Choroid plexus epithelial cell (primary cell): ENCODE measurements at regions not wholly inside any gene's neighbourhood (a gene's known extent, or its start where the extent isn't known, plus 50 kb on each side); places are given as distances from the start of the nearest gene placed in this dataset.
"Not testable (repeated sequence)": the region's sequence is repeated elsewhere in the genome, so short reads cannot be mapped to it uniquely, and the experiment has no call there.

ENCODE experiments used
- DNase-seq: peaks from one replicate; pipeline ENCODE4 v3.0.0-alpha.2; 2010; ENCODE audit warnings: low read depth
- H3K4me3 ChIP-seq: 2 replicates; pipeline ENCODE4 v1.5.1; 2011; ENCODE audit warnings: low read depth, mild to moderate bottlenecking, control low read depth, low read length, moderate library complexity
- TF ChIP-seq, protein P1 (sequence below): conservative IDR thresholded peaks from 2 replicates; pipeline ENCODE4 v1.5.1; 2011; ENCODE audit warnings: low read depth, mild to moderate bottlenecking, control low read depth, inconsistent platforms, low read length, moderate library complexity

DNA sequence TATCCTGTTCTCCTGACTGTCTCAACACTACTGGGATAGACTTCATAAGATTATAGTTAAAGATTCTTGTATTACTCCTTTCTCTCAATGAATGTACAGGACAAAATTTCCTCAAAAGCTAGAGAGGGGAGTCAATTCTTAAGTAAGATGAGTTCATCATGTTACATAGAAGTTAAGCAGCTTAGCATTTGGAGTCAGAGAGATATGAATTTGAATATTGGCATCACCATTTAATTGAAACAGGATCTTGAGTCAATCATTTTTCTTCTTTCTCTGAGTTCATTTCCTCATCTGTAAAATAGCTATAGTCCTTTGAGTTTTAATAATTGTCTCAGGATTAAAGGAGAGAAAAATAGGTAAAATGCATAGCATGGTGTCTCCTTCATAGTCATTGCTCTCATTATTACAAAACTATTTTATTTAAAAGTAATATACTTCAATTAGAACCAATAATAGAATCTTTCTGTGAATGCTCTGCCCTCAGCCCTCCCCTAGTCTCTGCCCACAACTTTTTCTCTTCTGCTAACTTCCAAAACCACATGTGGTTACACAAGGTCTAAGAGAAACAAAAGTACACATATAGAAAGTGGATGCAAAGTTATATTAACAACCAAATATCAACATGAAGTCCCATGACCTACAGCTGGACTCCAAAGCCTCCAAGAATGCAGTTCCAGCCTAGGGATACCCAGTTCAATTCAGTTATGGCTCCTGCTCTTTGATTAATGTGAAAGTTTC is 265.6 kb downstream of the TLE1 start:
- DNase-seq, result peak; percentile 44
- TF ChIP-seq, protein P1, sequence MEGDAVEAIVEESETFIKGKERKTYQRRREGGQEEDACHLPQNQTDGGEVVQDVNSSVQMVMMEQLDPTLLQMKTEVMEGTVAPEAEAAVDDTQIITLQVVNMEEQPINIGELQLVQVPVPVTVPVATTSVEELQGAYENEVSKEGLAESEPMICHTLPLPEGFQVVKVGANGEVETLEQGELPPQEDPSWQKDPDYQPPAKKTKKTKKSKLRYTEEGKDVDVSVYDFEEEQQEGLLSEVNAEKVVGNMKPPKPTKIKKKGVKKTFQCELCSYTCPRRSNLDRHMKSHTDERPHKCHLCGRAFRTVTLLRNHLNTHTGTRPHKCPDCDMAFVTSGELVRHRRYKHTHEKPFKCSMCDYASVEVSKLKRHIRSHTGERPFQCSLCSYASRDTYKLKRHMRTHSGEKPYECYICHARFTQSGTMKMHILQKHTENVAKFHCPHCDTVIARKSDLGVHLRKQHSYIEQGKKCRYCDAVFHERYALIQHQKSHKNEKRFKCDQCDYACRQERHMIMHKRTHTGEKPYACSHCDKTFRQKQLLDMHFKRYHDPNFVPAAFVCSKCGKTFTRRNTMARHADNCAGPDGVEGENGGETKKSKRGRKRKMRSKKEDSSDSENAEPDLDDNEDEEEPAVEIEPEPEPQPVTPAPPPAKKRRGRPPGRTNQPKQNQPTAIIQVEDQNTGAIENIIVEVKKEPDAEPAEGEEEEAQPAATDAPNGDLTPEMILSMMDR, result no peak
- H3K4me3 ChIP-seq, result no peak overlapping the region

DNA sequence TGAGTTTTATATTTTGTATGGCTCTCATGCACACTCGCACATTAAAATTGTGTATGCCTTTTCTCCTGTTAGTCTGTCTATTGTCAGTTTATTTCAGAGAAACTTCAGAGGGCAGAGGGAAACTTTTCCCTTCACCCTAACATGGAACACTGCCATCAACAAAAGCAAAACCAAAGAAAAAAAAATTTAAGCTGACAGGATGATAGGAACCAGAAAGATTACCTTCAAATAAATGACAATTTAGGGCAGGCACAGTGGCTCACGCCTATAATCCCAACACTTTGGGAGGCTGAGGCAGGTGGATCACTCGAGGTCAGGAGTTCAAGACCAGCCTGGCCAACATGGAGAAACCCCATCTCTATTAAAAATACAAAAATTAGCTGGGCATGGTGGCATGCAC is 268.3 kb downstream of the TLE1 start:
- not testable (repeated sequence) for DNase-seq, H3K4me3 ChIP-seq

DNA sequence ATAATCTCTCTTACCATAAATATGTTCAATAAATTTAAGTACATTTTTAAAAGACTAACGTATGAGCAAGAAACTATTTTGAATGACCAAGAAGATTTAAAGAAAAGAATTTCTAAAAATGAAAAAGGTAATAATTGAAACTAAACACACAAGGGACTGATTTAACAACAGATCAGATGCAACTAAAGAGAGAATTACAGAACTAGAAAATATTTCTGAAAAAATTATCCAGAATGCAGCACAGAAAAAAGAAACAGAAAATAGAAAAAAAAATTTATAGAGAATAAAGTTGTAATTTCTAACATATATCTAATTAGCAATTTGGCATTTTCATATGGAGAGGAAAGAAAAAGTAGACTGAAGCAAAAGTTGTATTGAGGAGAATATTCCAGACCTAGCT is 269.3 kb downstream of the TLE1 start:
- DNase-seq, result no peak
- TF ChIP-seq, protein P1, result no peak
- no peak overlapping the region for H3K4me3 ChIP-seq

DNA sequence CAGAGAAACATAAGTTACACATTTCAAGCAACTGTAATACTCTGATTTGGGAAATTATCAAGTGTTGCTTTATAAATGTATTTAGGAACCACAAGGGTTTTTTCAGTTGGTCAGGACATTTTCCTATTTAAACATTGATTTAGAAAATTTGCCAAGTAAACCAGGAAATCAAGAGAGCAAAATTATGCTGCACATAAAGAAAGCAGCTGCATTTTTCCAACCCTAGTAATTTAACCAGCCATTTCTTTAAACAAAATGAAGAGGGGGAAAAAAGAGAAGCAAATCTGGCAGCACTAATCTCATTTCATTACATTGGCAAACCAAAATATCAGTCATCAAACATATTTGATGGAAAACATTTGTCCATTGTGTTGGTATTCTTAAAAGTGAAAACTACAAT is 271.4 kb downstream of the TLE1 start:
- no peak overlapping the region for H3K4me3 ChIP-seq
- TF ChIP-seq, protein P1, result no peak
- no peak for DNase-seq

DNA sequence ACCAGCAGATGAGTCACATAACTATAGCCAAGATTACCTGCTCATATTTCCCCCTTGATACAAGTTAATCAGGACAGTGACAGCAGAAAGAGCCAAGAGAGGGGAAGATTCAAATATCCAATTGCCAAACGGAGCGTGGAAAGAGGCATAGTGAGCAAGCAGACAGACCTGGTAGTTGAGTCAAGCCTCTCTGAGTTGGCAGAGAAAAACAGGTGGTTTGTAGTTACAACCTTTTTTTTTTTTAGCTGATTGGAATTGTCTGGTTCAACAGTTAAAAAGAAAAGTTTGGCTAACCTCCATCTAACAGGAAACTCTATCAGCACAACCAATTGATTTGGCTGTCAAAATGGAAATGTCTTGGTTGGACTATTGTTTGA is 272.1 kb downstream of the TLE1 start:
- TF ChIP-seq, protein P1, result no peak
- no peak for DNase-seq
- H3K4me3 ChIP-seq, result no peak overlapping the region

DNA sequence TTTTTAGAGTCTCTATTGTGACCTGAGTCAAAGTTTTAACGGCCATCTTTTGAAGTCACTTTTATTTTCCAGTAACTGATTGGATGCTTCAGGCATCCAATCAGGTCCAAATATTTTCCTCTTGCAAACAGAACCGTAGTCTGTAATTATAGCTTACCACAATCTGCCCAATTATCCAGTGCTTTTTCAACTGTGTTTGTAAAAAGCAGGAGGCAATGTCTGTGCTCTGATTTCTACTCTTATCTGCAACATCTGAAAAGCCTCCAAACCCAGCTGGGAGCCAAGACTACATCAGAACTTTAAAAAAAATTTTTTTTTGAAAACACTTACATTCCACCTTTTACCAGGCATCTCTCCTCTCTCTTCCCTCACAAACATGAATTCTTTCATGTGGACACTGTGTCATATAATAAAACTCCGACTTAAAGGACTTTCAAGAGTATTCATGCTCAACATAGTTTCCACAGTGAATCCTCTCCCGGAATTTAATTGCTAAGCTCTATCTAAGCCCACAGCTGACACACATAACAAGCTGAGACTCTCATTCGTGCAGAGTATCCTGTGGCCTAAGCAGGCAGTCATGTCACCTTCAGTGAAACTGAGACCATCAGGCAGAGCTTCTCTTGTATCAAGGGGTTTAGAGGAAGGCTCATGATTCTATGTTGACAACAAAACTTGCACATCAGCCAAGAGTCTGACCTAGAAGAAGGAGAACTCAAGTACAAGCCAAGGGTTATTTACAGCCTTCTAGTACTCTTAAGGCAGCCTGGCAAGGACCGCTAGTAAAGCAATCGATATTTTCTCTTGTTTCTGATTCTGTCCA is 272.7 kb downstream of the TLE1 start:
- TF ChIP-seq, protein P1, result no peak
- DNase-seq, result peak; percentile 34
- H3K4me3 ChIP-seq, result no peak overlapping the region

DNA sequence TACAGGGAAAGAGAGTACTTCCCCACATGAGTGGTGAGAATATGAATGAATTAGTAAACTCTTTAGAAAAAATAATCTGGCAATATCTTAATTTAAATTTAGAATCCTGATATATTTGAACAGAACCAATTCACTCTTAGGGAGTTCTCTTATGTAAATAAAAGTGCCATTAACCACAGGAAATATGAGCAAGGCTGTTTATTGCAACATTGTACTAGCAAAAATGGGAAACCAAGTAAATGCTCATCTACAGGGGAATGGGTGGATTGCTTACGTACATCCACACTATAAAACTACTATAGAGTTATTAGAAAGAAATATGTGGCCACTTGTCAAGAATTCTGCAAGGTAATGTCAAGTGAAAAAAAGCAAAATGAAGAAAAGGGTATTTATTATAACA is 274.5 kb downstream of the TLE1 start:
- TF ChIP-seq, protein P1, result no peak
- H3K4me3 ChIP-seq, result no peak overlapping the region
- DNase-seq, result peak; percentile 26
